Activated B cell treated with CpG ODN at 0.5 μM for 24 hours (primary cell): ENCODE measurements at regions not wholly inside any gene's neighbourhood (a gene's known extent, or its start where the extent isn't known, plus 50 kb on each side); places are given as distances from the start of the nearest gene placed in this dataset.

ENCODE experiments used
- ATAC-seq: fragments of 200-7000 bp; cut with Tn5 transposase; one replicate; pipeline ENCODE4 v1.10.0; 2021; ENCODE audit warnings: low read depth, mild to moderate bottlenecking, moderate library complexity
- CTCF ChIA-PET: fragments of 350-600 bp; sonication (Branson Sonifier 250); formaldehyde crosslinking; loops from one replicate; lab custom pipeline; 2021; ENCODE audit warnings: antibody characterized with exemption; lab: Charles Lee
- POLR2A ChIA-PET: fragments of 350-600 bp; sonication (Branson Sonifier 250); formaldehyde crosslinking; loops from one replicate; lab custom pipeline; 2021; ENCODE audit warnings: antibody characterized with exemption; lab: Charles Lee
- DNase-seq: peaks from one replicate; pipeline ENCODE4 v3.0.0; 2022
- H3K27ac Mint-ChIP-seq: one replicate; pipeline ENCODE4 v1.8.0; 2020; ENCODE audit warnings: mixed read lengths
- H3K27me3 Mint-ChIP-seq: one replicate; pipeline ENCODE4 v1.8.0; 2021; ENCODE audit warnings: mixed read lengths
- H3K36me3 Mint-ChIP-seq: one replicate; pipeline ENCODE4 v1.8.0; 2021; ENCODE audit warnings: low read depth, mixed read lengths
- H3K4me1 Mint-ChIP-seq: one replicate; pipeline ENCODE4 v1.8.0; 2021; ENCODE audit warnings: mixed read lengths
- H3K4me3 Mint-ChIP-seq: one replicate; pipeline ENCODE4 v1.8.0; 2020; ENCODE audit warnings: mild to moderate bottlenecking, mixed read lengths
- H3K9me3 Mint-ChIP-seq: one replicate; pipeline ENCODE4 v1.8.0; 2020; ENCODE audit warnings: mixed read lengths
- CTCF ChIP-seq: fragments of 200-600 bp; IDR thresholded peaks from one replicate; pipeline ENCODE4 v1.8.0; 2022; ENCODE audit warnings: antibody characterized with exemption, mild to moderate bottlenecking
- intact Hi-C: fragments of 100-400 bp; cut with micrococcal nuclease; formaldehyde crosslinking; loops from one replicate; pipeline ENCODE4 v1.15.1; 2024

GRCh38 chr9:106795031-106795430, 67.9 kb upstream of the ZNF462 start:
- no peak overlapping the region for H3K27ac Mint-ChIP-seq
- POLR2A ChIA-PET = no interaction called here
- CTCF ChIA-PET = no interaction called here

GRCh38 chr9:106796771-106797170, 66.2 kb upstream of the ZNF462 start:
- intact Hi-C loops = no loop called here
- DNase-seq (no peak), ATAC-seq (no peak)
- no peak for TF ChIP-seq CTCF
- ChIA-PET POLR2A (no interaction called here), CTCF (no interaction called here)
- Mint-ChIP-seq H3K27ac (no peak overlapping the region), H3K4me1 (no peaks in the 10 kb centered on the region), H3K4me3 (no peak overlapping the region), H3K9me3 (no peaks in the 10 kb centered on the region), H3K36me3 (no peaks in the 10 kb centered on the region), H3K27me3 (no peaks in the 10 kb centered on the region)

More at GRCh38 chr9:106795031-106795430, 67.9 kb upstream of the ZNF462 start:
- H3K4me1 Mint-ChIP-seq = no peaks in the 10 kb centered on the region
- no peaks in the 10 kb centered on the region for H3K9me3 Mint-ChIP-seq
- ATAC-seq (no peak), DNase-seq (no peak)
- intact Hi-C loops = no loop called here
- H3K36me3 Mint-ChIP-seq = no peaks in the 10 kb centered on the region
- no peak for TF ChIP-seq CTCF
- no peak overlapping the region for H3K4me3 Mint-ChIP-seq
- H3K27me3 Mint-ChIP-seq = no peaks in the 10 kb centered on the region

GRCh38 chr9:106797299-106797698, 65.7 kb upstream of the ZNF462 start:
- ChIA-PET CTCF (no interaction called here), POLR2A (no interaction called here)
- no peaks in the 10 kb centered on the region for H3K4me1 Mint-ChIP-seq
- no peak overlapping the region for H3K4me3 Mint-ChIP-seq
- no peak for ATAC-seq
- H3K9me3 Mint-ChIP-seq = no peaks in the 10 kb centered on the region
- intact Hi-C loops = no loop called here
- no peaks in the 10 kb centered on the region for H3K36me3 Mint-ChIP-seq
- no peak for DNase-seq
- H3K27ac Mint-ChIP-seq = no peak overlapping the region
- H3K27me3 Mint-ChIP-seq = no peaks in the 10 kb centered on the region
- TF ChIP-seq CTCF = no peak

- POLR2A ChIA-PET = no interaction called here
- DNase-seq = no peak
- H3K4me3 Mint-ChIP-seq = no peak overlapping the region
- H3K4me1 Mint-ChIP-seq = no peaks in the 10 kb centered on the region
- intact Hi-C loops = no loop called here
- no peak overlapping the region for H3K27ac Mint-ChIP-seq
- CTCF ChIA-PET = no interaction called here
- H3K36me3 Mint-ChIP-seq = no peaks in the 10 kb centered on the region
- no peak for TF ChIP-seq CTCF
- H3K27me3 Mint-ChIP-seq = no peaks in the 10 kb centered on the region
- ATAC-seq = no peak
- H3K9me3 Mint-ChIP-seq = peaks cover 2% of the 10 kb centered on the region
Observed at GRCh38 chr9:106798016-106798799, 64.8 kb upstream of the ZNF462 start.

- ATAC-seq (no peak), DNase-seq (no peak)
- ChIA-PET CTCF (no interaction called here), POLR2A (no interaction called here)
- Mint-ChIP-seq H3K9me3 (peaks cover 2% of the 10 kb centered on the region), H3K27me3 (no peaks in the 10 kb centered on the region), H3K4me1 (no peaks in the 10 kb centered on the region), H3K36me3 (no peaks in the 10 kb centered on the region), H3K27ac (no peak overlapping the region), H3K4me3 (no peak overlapping the region)
- intact Hi-C loops = no loop called here
- TF ChIP-seq CTCF = no peak
Observed at GRCh38 chr9:106799152-106799551, 63.8 kb upstream of the ZNF462 start.
